HG03442 (cell line): ENCODE measurements at regions not wholly inside any gene's neighbourhood (a gene's known extent, or its start where the extent isn't known, plus 50 kb on each side); places are given as distances from the start of the nearest gene placed in this dataset.

Experiments used
- ATAC-seq: cut with Tn5 transposase; IDR thresholded peaks from one replicate; pipeline ENCODE4 v1.9.1; 2021; ENCODE audit warnings: mild to moderate bottlenecking, moderate library complexity; ENCODE audit not compliant: unreplicated experiment

GRCh38 chr18:67072791-67073190 lies 443.7 kb downstream of the DSEL start:
- ATAC-seq, result no peak

- ATAC-seq, result no peak
Observed at GRCh38 chr18:67068608-67069007, 447.9 kb downstream of the DSEL start.

- no peak for ATAC-seq
Observed at GRCh38 chr18:67047334-67047733, 443.4 kb upstream of the CDH19 start.

GRCh38 chr18:67043276-67043675 lies 439.4 kb upstream of the CDH19 start:
- ATAC-seq, result no peak

- ATAC-seq, result no peak
Observed at GRCh38 chr18:67041334-67041733, 437.4 kb upstream of the CDH19 start.

GRCh38 chr18:67035026-67035425 lies 431.1 kb upstream of the CDH19 start:
- no peak for ATAC-seq

- ATAC-seq, result no peak
Observed at GRCh38 chr18:67023059-67023458, 419.2 kb upstream of the CDH19 start.

- peak; percentile 38 for ATAC-seq
Observed at GRCh38 chr18:67010919-67011318, 407.0 kb upstream of the CDH19 start.

- ATAC-seq, result no peak
Observed at GRCh38 chr18:67007999-67008398, 404.1 kb upstream of the CDH19 start.

- no peak for ATAC-seq
Observed at GRCh38 chr18:67007085-67007484, 403.2 kb upstream of the CDH19 start.

- ATAC-seq, result no peak
Observed at GRCh38 chr18:67001052-67001451, 397.2 kb upstream of the CDH19 start.

GRCh38 chr18:66999003-66999402 lies 395.1 kb upstream of the CDH19 start:
- ATAC-seq, result no peak

GRCh38 chr18:66995270-66995669 lies 391.4 kb upstream of the CDH19 start:
- no peak for ATAC-seq

GRCh38 chr18:66994790-66995189 lies 390.9 kb upstream of the CDH19 start:
- ATAC-seq, result no peak

GRCh38 chr18:66993492-66993891 lies 389.6 kb upstream of the CDH19 start:
- ATAC-seq, result no peak

- ATAC-seq, result no peak
Observed at GRCh38 chr18:66990909-66991308, 387.0 kb upstream of the CDH19 start.

- ATAC-seq, result no peak
Observed at GRCh38 chr18:66979009-66979408, 375.1 kb upstream of the CDH19 start.

- ATAC-seq, result no peak
Observed at GRCh38 chr18:66972681-66973080, 368.8 kb upstream of the CDH19 start.

- no peak for ATAC-seq
Observed at GRCh38 chr18:66971960-66972359, 368.1 kb upstream of the CDH19 start.

GRCh38 chr18:66966171-66966570 lies 362.3 kb upstream of the CDH19 start:
- no peak for ATAC-seq

GRCh38 chr18:66958309-66958708 lies 354.4 kb upstream of the CDH19 start:
- ATAC-seq, result no peak

- ATAC-seq, result no peak
Observed at GRCh38 chr18:66951750-66952149, 347.9 kb upstream of the CDH19 start.

- no peak for ATAC-seq
Observed at GRCh38 chr18:66949419-66949818, 345.5 kb upstream of the CDH19 start.

GRCh38 chr18:66937546-66937945 lies 333.7 kb upstream of the CDH19 start:
- no peak for ATAC-seq
